HepG2 (cell line): ENCODE measurements at regions not wholly inside any gene's neighbourhood (a gene's known extent, or its start where the extent isn't known, plus 50 kb on each side); places are given as distances from the start of the nearest gene placed in this dataset.

Experiments
- ATAC-seq: fragments of 200-7000 bp; cut with Tn5 transposase; 3 replicates; pipeline ENCODE4 v1.9.1; 2020; ENCODE audit warnings: mild to moderate bottlenecking, moderate library complexity
- BruUV-seq: library from RNA; stranded (reverse); fragments of 400-500 nt; replicated peaks from 2 replicates; lab custom pipeline; 2021; lab: Mats Ljungman, UMichigan
- CTCF ChIA-PET: fragments of 300-600 bp; formaldehyde crosslinking; extraction: SDS; loops from one replicate; lab custom pipeline; 2021; ENCODE audit warnings: low total read pairs, inconsistent platforms, low intra/inter-chr PET ratio; lab: Yijun Ruan, JAX
- POLR2A ChIA-PET: fragments of 350-600 bp; sonication (Branson Sonifier 250); formaldehyde crosslinking; loops from one replicate; lab custom pipeline; 2020; ENCODE audit warnings: antibody characterized with exemption, inconsistent platforms; lab: Yijun Ruan, JAX
- DNase-seq: peaks from one replicate; pipeline ENCODE4 v3.0.0-alpha.2; 2015; ENCODE audit warnings: low spot score
- FAIRE-seq: peaks from 3 replicates; lab custom pipeline; 2011; peaks lifted over from hg19 to GRCh38; lab: Jason Lieb, UNC
- H2AFZ ChIP-seq: one replicate; pipeline ENCODE4 v1.6.1; 2011; ENCODE audit warnings: low read length, inconsistent platforms
- H3K27ac ChIP-seq: fragments of 300-600 bp; 3 replicates; pipeline ENCODE4 v1.8.0; 2011; ENCODE audit warnings: mixed run types, mild to moderate bottlenecking, mixed read lengths, low read length, inconsistent platforms; ENCODE audit not compliant: insufficient read depth; ENCODE audit errors: extremely low read length
- H3K27me3 ChIP-seq, 2 experiments: fragments of 200-600 bp in 1 of 2; 2 replicates in 1 of 2; 3 replicates in 1 of 2; pipeline versions ENCODE4 v1.6.0 to v1.8.0; 2011; ENCODE audit warnings: low read length in 2 of 2, mild to moderate bottlenecking in 2 of 2, moderate library complexity in 2 of 2, inconsistent platforms in 1 of 2; ENCODE audit not compliant: insufficient read depth in 2 of 2, control insufficient read depth in 1 of 2
- H3K36me3 ChIP-seq, 2 experiments: fragments of 200-600 bp in 1 of 2; replicated peaks in 1 of 2; 2 replicates in 1 of 2; 3 replicates in 1 of 2; pipeline versions ENCODE4 v1.5.1 to v1.8.0; 2011; ENCODE audit warnings: low read length in 2 of 2, inconsistent platforms in 1 of 2; ENCODE audit not compliant: insufficient read depth in 2 of 2, control insufficient read depth in 1 of 2
- H3K4me1 ChIP-seq: 2 replicates; pipeline ENCODE4 v1.5.1; 2012; ENCODE audit warnings: low read length, inconsistent platforms; ENCODE audit not compliant: insufficient read depth
- H3K4me2 ChIP-seq: 2 replicates; pipeline ENCODE4 v1.6.0; 2011; ENCODE audit warnings: low read depth, low read length, inconsistent platforms
- H3K4me3 ChIP-seq, 3 experiments: fragments of 200-600 bp in 1 of 3; sonication (generic), shearing (Covaris generic) in 1 of 3; replicated peaks in 1 of 3; 2 replicates each; pipeline ENCODE4 v1.5.1; 2011 to 2016; ENCODE audit warnings: low read length in 3 of 3, inconsistent platforms in 2 of 3, low read depth in 2 of 3, mild to moderate bottlenecking in 2 of 3, control low read depth in 1 of 3, mixed read lengths in 1 of 3; ENCODE audit not compliant: insufficient read depth in 1 of 3
- H3K79me2 ChIP-seq: one replicate; pipeline ENCODE4 v1.6.1; 2011; ENCODE audit warnings: low read length, inconsistent platforms; ENCODE audit not compliant: insufficient read depth
- H3K9ac ChIP-seq: 2 replicates; pipeline ENCODE4 v1.6.0; 2011; ENCODE audit warnings: mild to moderate bottlenecking, low read depth, low read length, inconsistent platforms; ENCODE audit not compliant: insufficient read depth
- H3K9me3 ChIP-seq: 2 replicates; pipeline ENCODE4 v1.5.1; 2012; ENCODE audit warnings: mild to moderate bottlenecking, low read length
- H4K20me1 ChIP-seq: 2 replicates; pipeline ENCODE4 v1.6.0; 2011; ENCODE audit warnings: inconsistent platforms, mild to moderate bottlenecking, low read length, moderate library complexity; ENCODE audit not compliant: insufficient read depth
- ATF7 ChIP-seq, 2 experiments: fragments of 450-650 bp in 1 of 2; sonication (generic) in 1 of 2; formaldehyde crosslinking in 1 of 2; IDR thresholded peaks; 2 replicates each; pipeline versions ENCODE4 v1.4.0 to v1.6.1; 2016 to 2020; ENCODE audit warnings: antibody characterized with exemption in 1 of 2, mild to moderate bottlenecking in 1 of 2, missing genetic modification reagents in 1 of 2
- BCLAF1 ChIP-seq: fragments of 450-650 bp; IDR thresholded peaks from 2 replicates; pipeline ENCODE4 v1.6.1; 2017; ENCODE audit warnings: mild to moderate bottlenecking
- CREM ChIP-seq, 2 experiments: sonication (generic) in 1 of 2; formaldehyde crosslinking in 1 of 2; IDR thresholded peaks; 2 replicates each; pipeline versions ENCODE4 v1.4.0 to v1.6.1; 2016 to 2020; ENCODE audit warnings: antibody characterized with exemption in 1 of 2, mild to moderate bottlenecking in 1 of 2, missing genetic modification reagents in 1 of 2
- GFI1 ChIP-seq: sonication (generic); formaldehyde crosslinking; IDR thresholded peaks from 2 replicates; pipeline ENCODE4 v1.5.0; 2020; ENCODE audit warnings: missing genetic modification reagents, mild to moderate bottlenecking, borderline replicate concordance
- KDM5A ChIP-seq: fragments of 200-600 bp; sonication (generic); IDR thresholded peaks from 2 replicates; pipeline ENCODE4 v1.7.0; 2018; ENCODE audit warnings: antibody characterized with exemption, mild to moderate bottlenecking, low read length, borderline replicate concordance
- MED8 ChIP-seq: sonication (generic); formaldehyde crosslinking; IDR thresholded peaks from 2 replicates; pipeline ENCODE4 v1.8.1; 2023; ENCODE audit warnings: mild to moderate bottlenecking, missing genetic modification reagents; ENCODE audit not compliant: insufficient replicate concordance
- MZF1 ChIP-seq: sonication (generic); formaldehyde crosslinking; IDR thresholded peaks from 2 replicates; pipeline ENCODE4 v1.8.1; 2023; ENCODE audit warnings: mild to moderate bottlenecking, missing genetic modification reagents, borderline replicate concordance
- NFATC3 ChIP-seq: sonication (generic); formaldehyde crosslinking; IDR thresholded peaks from 2 replicates; pipeline ENCODE4 v1.5.1; 2020; ENCODE audit warnings: mild to moderate bottlenecking, missing genetic modification reagents
- NFE2L1 ChIP-seq: sonication (generic); formaldehyde crosslinking; IDR thresholded peaks from 2 replicates; pipeline ENCODE4 v1.4.0; 2020; ENCODE audit warnings: missing genetic modification reagents, mild to moderate bottlenecking, borderline replicate concordance
- RFX5 ChIP-seq: IDR thresholded peaks from 2 replicates; pipeline ENCODE4 v1.6.1; 2011; ENCODE audit warnings: low read depth, low read length, improper control_type of control experiment
- SPEN ChIP-seq: sonication (generic); formaldehyde crosslinking; IDR thresholded peaks from 2 replicates; pipeline ENCODE4 v1.5.1; 2020; ENCODE audit warnings: low read depth, mild to moderate bottlenecking, missing genetic modification reagents
- ZNF292 ChIP-seq: sonication (generic); formaldehyde crosslinking; IDR thresholded peaks from 2 replicates; pipeline ENCODE4 v1.8.1; 2022; ENCODE audit warnings: mild to moderate bottlenecking, low read depth, missing genetic modification reagents, borderline replicate concordance
- ZNF672 ChIP-seq: sonication (generic); formaldehyde crosslinking; IDR thresholded peaks from 2 replicates; pipeline ENCODE4 v1.8.1; 2022; ENCODE audit warnings: missing genetic modification reagents
- ZNF790 ChIP-seq: sonication (generic); formaldehyde crosslinking; IDR thresholded peaks from 2 replicates; pipeline ENCODE4 v1.8.0; 2022; ENCODE audit warnings: missing genetic modification reagents, mild to moderate bottlenecking, borderline replicate concordance
- WGBS: methylation state at CpG from one replicate; pipeline ENCODE4 v1.1.6; 2017; ENCODE audit warnings: low lambda C conversion rate; 5-methylcytosine and 5-hydroxymethylcytosine counted together
- in situ Hi-C: cut with HindIII; loops from 2 replicates; pipeline ENCODE4 v1.10.0; 2017; ENCODE audit warnings: low pct_unique_long_range_greater_than_20kb; ENCODE audit not compliant: extremely low pct_ligation_motif_present
- intact Hi-C: fragments of 100-400 bp; cut with micrococcal nuclease; formaldehyde crosslinking; loops from one replicate; pipeline ENCODE4 v1.10.0; 2022; ENCODE audit not compliant: unreplicated experiment
- TF ChIP-seq, protein P1 (sequence below): fragments of 450-650 bp; IDR thresholded peaks from 2 replicates; pipeline ENCODE4 v1.6.1; 2016

GRCh38 chr7:46488607-46489006 lies 567.5 kb upstream of the IGFBP3 start:
- Histone ChIP-seq H3K4me1 (no peaks in the 10 kb centered on the region), H3K4me2 (no peak overlapping the region), H2AFZ (no peak overlapping the region), H3K9ac (no peak overlapping the region), H3K9me3 (no peaks in the 10 kb centered on the region), H4K20me1 (no peaks in the 10 kb centered on the region), H3K36me3 (no peaks in the 10 kb centered on the region), H3K4me3 (no peak overlapping the region), H3K79me2 (no peaks in the 10 kb centered on the region), H3K27me3 (no peaks in the 10 kb centered on the region), H3K27ac (no peak overlapping the region)
- BruUV-seq, result no TSS peak
- DNase-seq (no peak), ATAC-seq (no peak), FAIRE-seq (no peak)
- ChIA-PET POLR2A (no interaction called here), CTCF (no interaction called here)
- in situ Hi-C loops, result no loop called here
- intact Hi-C loops, result no loop called here
- WGBS, result 0% methylated on average over 2 of the region's 2 CpGs
- TF ChIP-seq ATF7 (IDR thresholded peaks at IDR 0.05), result no peak
- TF ChIP-seq ATF7 (CRISPR knock-in tag; IDR thresholded peaks at IDR 0.05), result no peak
- no peak for TF ChIP-seq MZF1 (CRISPR knock-in tag)
- no peak for TF ChIP-seq MED8 (CRISPR knock-in tag)
- no peak for TF ChIP-seq ZNF292
- TF ChIP-seq ZNF790 (CRISPR knock-in tag), result no peak
- TF ChIP-seq, protein P1, sequence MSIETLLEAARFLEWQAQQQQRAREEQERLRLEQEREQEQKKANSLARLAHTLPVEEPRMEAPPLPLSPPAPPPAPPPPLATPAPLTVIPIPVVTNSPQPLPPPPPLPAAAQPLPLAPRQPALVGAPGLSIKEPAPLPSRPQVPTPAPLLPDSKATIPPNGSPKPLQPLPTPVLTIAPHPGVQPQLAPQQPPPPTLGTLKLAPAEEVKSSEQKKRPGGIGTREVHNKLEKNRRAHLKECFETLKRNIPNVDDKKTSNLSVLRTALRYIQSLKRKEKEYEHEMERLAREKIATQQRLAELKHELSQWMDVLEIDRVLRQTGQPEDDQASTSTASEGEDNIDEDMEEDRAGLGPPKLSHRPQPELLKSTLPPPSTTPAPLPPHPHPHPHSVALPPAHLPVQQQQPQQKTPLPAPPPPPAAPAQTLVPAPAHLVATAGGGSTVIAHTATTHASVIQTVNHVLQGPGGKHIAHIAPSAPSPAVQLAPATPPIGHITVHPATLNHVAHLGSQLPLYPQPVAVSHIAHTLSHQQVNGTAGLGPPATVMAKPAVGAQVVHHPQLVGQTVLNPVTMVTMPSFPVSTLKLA, result no peak
- no peak for TF ChIP-seq CREM (IDR thresholded peaks at IDR 0.05)
- no peak for TF ChIP-seq CREM (CRISPR knock-in tag; IDR thresholded peaks at IDR 0.05)
- no peak for TF ChIP-seq NFE2L1 (CRISPR knock-in tag)
- TF ChIP-seq SPEN (CRISPR knock-in tag), result no peak
- TF ChIP-seq GFI1, result no peak
- no peak for TF ChIP-seq BCLAF1
- TF ChIP-seq RFX5, result no peak
- TF ChIP-seq NFATC3 (CRISPR knock-in tag), result no peak
- TF ChIP-seq KDM5A, result no peak
- TF ChIP-seq ZNF672 (CRISPR knock-in tag), result no peak
